ENCODE measurements at regions not wholly inside any gene's neighbourhood (a gene's known extent, or its start where the extent isn't known, plus 50 kb on each side); places are given as distances from the start of the nearest gene placed in this dataset.
"Not testable (repeated sequence)": the region's sequence is repeated elsewhere in the genome, so short reads cannot be mapped to it uniquely, and the experiment has no call there.

GRCh38 chr22:22785316-22786065, 102.1 kb upstream of the IGLL5 start:
- DNase-seq = peak; percentile 6

- peak; percentile 79 for DNase-seq
Measured at GRCh38 chr22:22786301-22787115, 101.1 kb upstream of the IGLL5 start.

- DNase-seq = no peak
Measured at GRCh38 chr22:22787151-22787550, 100.5 kb upstream of the IGLL5 start.

DNA sequence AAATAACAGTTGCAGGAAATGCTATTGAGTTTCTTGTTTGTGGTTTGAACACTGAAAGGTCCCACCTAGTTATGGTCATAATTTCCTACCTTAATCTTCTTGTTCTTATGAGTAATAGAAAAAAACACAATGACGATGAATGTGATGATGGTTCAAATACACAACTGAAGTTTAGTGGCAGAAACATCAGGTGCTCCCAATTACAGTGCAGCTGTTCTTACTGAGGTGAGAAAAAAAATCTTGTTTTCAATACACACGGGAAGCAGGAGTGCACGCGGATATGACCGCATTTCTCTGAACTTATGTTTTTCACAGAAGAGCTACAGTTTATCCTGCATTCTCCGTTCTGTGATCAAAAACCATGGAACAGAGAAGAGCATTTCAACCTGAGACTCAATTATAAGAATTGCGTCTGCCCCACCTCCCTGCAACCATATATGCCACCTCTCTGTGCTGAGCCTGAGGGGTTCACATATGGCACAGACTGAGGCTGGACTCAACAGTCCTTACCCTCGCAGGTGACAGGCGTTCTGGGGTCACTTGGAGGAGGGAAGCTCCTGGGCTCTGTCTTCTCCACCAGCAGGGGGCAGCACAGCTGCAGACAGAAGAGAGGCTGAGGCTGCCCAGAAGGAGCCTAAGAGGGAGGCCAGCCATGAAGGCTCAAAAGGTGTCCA, 99.7 kb upstream of the IGLL5 start:
- peak; percentile 61 for DNase-seq

DNA sequence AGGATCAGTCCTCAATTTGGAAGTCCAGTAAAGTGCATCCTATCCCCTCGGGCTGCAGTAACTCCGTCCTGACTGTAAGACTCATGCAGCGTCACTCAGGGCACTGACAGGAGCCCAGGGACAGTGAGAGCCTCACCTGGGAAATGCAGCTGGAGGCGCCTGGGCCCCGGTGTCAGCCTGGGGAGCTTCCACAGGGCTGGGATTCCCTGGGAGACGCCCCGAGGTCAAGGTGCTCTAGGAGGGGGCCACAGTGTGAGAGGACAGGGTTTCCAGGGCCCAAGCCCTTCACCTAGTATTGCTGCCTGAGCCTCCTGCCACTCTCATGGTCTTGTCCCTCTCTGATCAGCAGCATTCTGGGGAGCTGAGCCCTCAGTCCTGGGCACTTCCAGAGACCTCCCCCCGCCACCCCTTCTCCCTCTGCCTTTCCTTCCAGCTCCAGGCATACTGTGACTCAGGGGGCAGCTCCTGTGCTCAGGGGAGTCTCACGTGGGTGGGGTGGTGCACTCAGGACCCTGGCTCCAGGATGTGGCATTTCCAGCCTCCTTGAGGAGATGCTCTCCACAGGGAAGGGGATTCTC, 99.1 kb upstream of the IGLL5 start:
- DNase-seq = no peak

- DNase-seq = no peak
Measured at GRCh38 chr22:22789233-22789921, 98.2 kb upstream of the IGLL5 start.

DNA sequence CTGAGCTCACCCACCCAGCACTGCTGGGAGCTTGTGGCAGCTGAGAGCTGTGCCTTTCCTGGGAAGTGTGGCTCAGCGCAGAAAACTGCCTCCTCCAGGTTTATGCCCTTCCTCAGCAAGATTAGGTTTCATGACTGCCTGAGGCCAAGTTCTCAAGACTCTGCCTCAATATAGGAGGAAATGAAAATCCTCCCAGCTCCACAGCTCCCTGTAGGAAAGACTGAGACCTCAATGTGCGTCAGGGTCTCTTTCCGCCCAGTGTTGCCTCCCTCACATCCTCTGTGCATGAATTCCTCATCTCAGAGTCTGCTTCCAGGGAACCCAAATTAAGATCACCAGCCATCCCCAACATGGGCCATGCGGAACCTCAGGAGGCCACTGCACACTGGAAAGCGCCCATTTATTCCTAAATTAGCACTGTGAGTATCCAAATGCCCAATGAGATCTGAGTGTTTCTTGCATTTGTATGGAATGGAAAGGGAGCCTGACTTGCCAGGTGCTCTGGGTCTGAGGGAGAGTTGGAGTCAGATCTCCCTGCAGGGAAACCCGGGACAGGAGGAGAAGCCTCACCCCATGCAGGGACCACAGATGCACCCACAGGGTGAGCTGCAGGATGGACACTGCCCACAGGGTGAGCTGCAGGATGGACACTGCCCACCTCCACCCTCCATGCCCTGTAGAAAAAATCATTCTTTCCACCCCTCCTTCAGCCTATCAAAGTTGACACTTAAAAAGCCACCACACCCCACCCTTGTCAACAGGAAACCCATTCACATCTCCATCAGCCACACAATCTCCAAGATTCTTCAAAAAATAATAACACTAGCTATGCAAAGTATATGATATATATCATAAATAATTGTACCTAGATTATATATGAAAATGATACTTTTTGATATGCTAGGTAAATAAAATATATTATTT, 97.4 kb upstream of the IGLL5 start:
- DNase-seq = no peak

DNA sequence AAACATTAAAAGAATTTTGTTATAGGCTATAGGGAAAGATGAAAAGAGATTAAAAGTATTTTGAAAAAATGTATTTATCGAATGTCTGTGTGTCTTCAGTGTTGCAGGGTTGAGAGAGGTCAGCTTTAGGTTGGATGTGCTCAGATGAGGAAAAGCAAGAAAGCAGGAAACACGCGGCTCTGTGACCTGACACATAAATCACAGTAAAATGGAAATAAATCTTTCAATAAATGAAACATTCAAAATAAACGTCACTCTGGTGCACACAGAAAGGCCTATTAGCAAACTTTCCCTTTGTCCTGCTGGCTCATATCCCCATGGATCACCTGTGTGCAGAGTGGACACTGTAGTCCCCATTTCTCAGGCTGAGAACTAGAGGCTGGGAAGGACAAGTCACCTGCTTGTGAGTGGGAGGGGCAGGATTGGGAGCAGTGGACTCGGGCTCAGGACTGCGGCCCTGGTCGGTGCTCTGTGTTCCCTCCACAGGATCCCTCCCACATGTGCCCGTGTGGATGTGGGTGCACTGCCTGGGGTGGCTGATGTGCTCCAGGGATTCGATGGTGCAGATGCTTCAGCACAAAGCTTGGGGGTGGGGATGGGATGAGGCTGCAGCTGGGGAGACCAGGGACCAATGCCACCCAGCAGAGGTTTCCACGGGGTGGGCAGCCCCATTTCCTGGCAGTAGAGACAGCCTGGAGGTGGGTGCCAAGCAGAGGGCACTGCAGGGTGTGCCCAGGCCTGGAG, 96.0 kb upstream of the IGLL5 start:
- no peak for DNase-seq

GRCh38 chr22:22792205-22792786, 95.3 kb upstream of the IGLL5 start:
- not testable (repeated sequence) for DNase-seq

GRCh38 chr22:22795639-22796038, 92.0 kb upstream of the IGLL5 start:
- not testable (repeated sequence) for DNase-seq

- no peak for DNase-seq
Measured at GRCh38 chr22:22796724-22797123, 90.9 kb upstream of the IGLL5 start.

- no peak for DNase-seq
Measured at GRCh38 chr22:22798232-22798616, 89.4 kb upstream of the IGLL5 start.

DNA sequence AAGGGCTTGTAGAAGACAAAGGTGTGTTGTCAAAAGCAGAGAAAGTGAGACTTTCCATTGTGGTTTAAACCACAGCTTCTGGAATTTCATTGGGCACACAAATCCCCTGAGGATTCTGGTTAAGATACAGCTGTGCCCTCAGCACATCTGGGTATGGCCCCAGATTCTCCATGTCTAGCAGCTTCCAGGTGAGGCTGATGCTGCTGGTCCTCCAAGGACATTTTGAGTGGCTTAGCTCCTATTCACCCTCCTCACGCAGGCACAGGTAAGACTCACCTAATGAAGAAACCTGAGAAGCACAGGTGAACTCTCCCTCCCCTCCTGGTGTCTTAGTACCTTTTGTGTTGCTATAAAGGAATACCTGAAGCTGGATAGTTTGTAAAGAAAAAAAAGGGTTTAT, 88.9 kb upstream of the IGLL5 start:
- DNase-seq = no peak

GRCh38 chr22:22799561-22799960, 88.1 kb upstream of the IGLL5 start:
- no peak for DNase-seq

DNA sequence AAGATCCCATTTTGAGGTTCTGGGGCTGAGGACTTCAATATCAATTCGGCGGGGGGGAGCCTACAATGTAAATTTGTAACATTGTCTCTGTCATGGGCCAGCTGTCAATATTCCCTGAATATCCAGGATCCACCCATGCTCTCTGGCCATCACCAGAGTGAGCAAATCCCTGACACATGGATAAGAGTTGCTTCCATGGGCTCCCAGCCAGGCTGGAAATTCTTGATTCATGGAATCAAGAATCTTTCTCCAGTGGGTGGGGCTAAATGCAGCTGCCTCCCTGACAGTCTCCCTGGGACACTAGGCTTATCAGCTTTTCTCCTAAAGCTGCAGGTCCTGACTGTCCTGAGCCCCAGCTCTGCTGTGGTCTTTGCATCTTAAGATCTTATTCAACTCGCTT, 86.9 kb upstream of the IGLL5 start:
- DNase-seq = no peak

DNA sequence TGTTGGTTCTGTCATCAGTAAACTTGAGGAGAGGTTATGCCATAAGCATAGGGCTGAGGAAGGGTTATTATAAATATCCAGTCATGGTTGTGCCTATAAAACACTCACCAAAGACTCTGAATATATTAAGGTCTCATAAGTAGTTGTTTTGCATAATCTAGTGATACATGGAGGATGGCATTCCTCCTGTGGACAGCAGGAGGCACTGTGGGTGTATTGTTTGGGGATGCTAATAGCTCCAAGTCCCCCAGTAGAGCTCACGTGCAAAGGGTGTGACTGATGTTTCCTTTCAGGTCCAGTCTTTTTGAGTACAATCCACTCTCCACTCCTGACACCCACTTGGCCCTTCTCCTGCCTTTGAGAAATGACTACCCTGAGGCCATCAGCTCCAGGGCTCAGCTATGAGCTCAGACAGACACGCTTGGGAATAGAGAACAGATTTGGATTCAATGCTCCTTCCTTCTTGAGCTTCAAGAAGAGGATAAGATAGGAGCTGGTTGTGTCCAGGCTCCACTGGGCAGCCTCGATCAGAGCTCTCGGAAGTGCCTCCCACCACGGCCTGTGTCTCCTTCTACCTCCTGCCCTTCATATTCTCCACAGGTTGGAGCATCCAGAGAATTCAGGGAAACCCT, 85.2 kb upstream of the IGLL5 start:
- no peak for DNase-seq

GRCh38 chr22:22803285-22803853, 84.2 kb upstream of the IGLL5 start:
- no peak for DNase-seq

GRCh38 chr22:22810018-22810427, 77.6 kb upstream of the IGLL5 start:
- peak; percentile 46 for DNase-seq

DNA sequence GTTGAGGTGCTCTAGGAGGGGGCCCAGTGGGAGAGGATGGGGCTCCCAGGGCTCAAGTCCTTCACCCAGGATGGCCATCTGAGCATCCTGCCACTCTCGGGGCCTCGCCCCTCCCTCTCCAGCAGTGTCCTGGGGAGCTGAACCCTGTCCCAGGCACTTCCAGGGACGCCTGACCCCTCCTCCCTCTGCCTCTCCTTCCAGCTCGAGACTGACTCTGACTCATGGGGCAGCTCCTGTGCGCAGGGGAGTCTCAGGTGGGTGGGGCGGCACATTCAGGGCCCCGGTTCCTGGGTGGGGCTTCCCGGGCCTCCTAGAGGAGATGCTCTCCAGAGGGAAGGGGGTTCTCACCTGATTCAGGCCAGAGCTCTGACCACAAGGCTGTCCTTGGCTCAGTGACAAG, 77.1 kb upstream of the IGLL5 start:
- no peak for DNase-seq

Measured in NCI-H69 (cell line).